IMR-90 (cell line): ENCODE measurements at regions not wholly inside any gene's neighbourhood (a gene's known extent, or its start where the extent isn't known, plus 50 kb on each side); places are given as distances from the start of the nearest gene placed in this dataset.

Source experiments
- ATAC-seq: fragments of 200-7000 bp; cut with Tn5 transposase; 2 replicates; pipeline ENCODE4 v1.9.1; 2020; ENCODE audit warnings: low read depth, mild to moderate bottlenecking, moderate library complexity
- BruUV-seq: library from RNA; stranded (reverse); fragments of 400-500 nt; replicated peaks from 2 replicates; lab custom pipeline; 2021; lab: Mats Ljungman, UMichigan
- CTCF ChIA-PET: fragments of 300-600 bp; formaldehyde crosslinking; extraction: SDS; loops from one replicate; lab custom pipeline; 2021; ENCODE audit warnings: antibody characterized with exemption; lab: Yijun Ruan, JAX
- POLR2A ChIA-PET: fragments of 300-600 bp; sonication (Branson Sonifier 250); formaldehyde crosslinking; loops from one replicate; lab custom pipeline; 2022; ENCODE audit warnings: antibody characterized with exemption; ENCODE audit not compliant: unreplicated experiment; lab: Charles Lee
- DNase-seq: peaks from one replicate; pipeline ENCODE4 v3.0.0; 2013
- H2AFZ ChIP-seq: replicated peaks from 2 replicates; pipeline ENCODE3; 2013; ENCODE audit warnings: low read length, mild to moderate bottlenecking; ENCODE audit not compliant: poor library complexity
- H2AK5ac ChIP-seq: 2 replicates; pipeline ENCODE4 v1.6.1; 2013; ENCODE audit warnings: low read depth, low read length, inconsistent platforms
- H2AK9ac ChIP-seq: replicated peaks from 2 replicates; pipeline ENCODE3; 2013; ENCODE audit warnings: mild to moderate bottlenecking, low read depth, low read length, moderate library complexity; ENCODE audit not compliant: poor library complexity
- H2BK120ac ChIP-seq: 2 replicates; pipeline ENCODE4 v1.6.1; 2013; ENCODE audit warnings: low read depth, low read length, inconsistent platforms
- H2BK15ac ChIP-seq: 3 replicates; pipeline ENCODE4 v1.6.1; 2013; ENCODE audit warnings: low read depth, low read length, inconsistent platforms
- H2BK20ac ChIP-seq: 2 replicates; pipeline ENCODE4 v1.6.1; 2013; ENCODE audit warnings: low read depth, mild to moderate bottlenecking, inconsistent platforms, low read length, moderate library complexity
- H2BK5ac ChIP-seq: 2 replicates; pipeline ENCODE4 v1.6.1; 2013; ENCODE audit warnings: mild to moderate bottlenecking, low read depth, low read length, inconsistent platforms; ENCODE audit not compliant: poor library complexity, severe bottlenecking
- H3K14ac ChIP-seq: replicated peaks from 2 replicates; pipeline ENCODE4 v1.6.1; 2013; ENCODE audit warnings: low read depth, low read length, inconsistent platforms
- H3K18ac ChIP-seq: 2 replicates; pipeline ENCODE4 v1.6.1; 2013; ENCODE audit warnings: low read depth, low read length, control low read depth
- H3K23ac ChIP-seq: 2 replicates; pipeline ENCODE4 v1.6.1; 2013; ENCODE audit warnings: low read depth, low read length, inconsistent platforms
- H3K27ac ChIP-seq: 2 replicates; pipeline ENCODE4 v1.5.1; 2013; ENCODE audit warnings: mild to moderate bottlenecking, control low read depth, low read length; ENCODE audit not compliant: insufficient read depth
- H3K27me3 ChIP-seq: 2 replicates; pipeline ENCODE4 v1.6.1; 2013; ENCODE audit warnings: low read length; ENCODE audit not compliant: control insufficient read depth, insufficient read depth
- H3K36me3 ChIP-seq: 2 replicates; pipeline ENCODE4 v1.6.1; 2013; ENCODE audit warnings: low read length, mixed read lengths; ENCODE audit not compliant: control insufficient read depth, insufficient read depth
- H3K4ac ChIP-seq: 2 replicates; pipeline ENCODE4 v1.6.1; 2013; ENCODE audit warnings: low read depth, low read length, inconsistent platforms
- H3K4me1 ChIP-seq: 2 replicates; pipeline ENCODE4 v1.6.1; 2013; ENCODE audit warnings: low read length, mixed read lengths; ENCODE audit not compliant: control insufficient read depth, insufficient read depth
- H3K4me2 ChIP-seq: 2 replicates; pipeline ENCODE4 v1.6.1; 2013; ENCODE audit warnings: low read depth, mild to moderate bottlenecking, control low read depth, low read length, moderate library complexity
- H3K4me3 ChIP-seq: 2 replicates; pipeline ENCODE4 v1.5.1; 2013; ENCODE audit warnings: low read depth, mild to moderate bottlenecking, control low read depth, low read length, moderate library complexity; ENCODE audit not compliant: insufficient read depth
- H3K56ac ChIP-seq: 2 replicates; pipeline ENCODE4 v1.6.1; 2013; ENCODE audit warnings: low read length, inconsistent platforms; ENCODE audit not compliant: insufficient read depth; ENCODE audit errors: extremely low read depth
- H3K79me1 ChIP-seq, 2 experiments: 2 replicates each; pipeline ENCODE4 v1.6.1; 2013; ENCODE audit warnings: low read length in 2 of 2, inconsistent platforms in 1 of 2, low read depth in 1 of 2
- H3K9ac ChIP-seq: 2 replicates; pipeline ENCODE4 v1.6.1; 2013; ENCODE audit warnings: low read depth, low read length, control low read depth
- H3K9me1 ChIP-seq: 2 replicates; pipeline ENCODE4 v1.6.1; 2013; ENCODE audit warnings: low read length, inconsistent platforms; ENCODE audit not compliant: insufficient read depth
- H3K9me3 ChIP-seq: 2 replicates; pipeline ENCODE4 v1.6.1; 2013; ENCODE audit warnings: low read length; ENCODE audit not compliant: control insufficient read depth, insufficient read depth
- H4K20me1 ChIP-seq: 2 replicates; pipeline ENCODE4 v1.6.1; 2013; ENCODE audit warnings: low read length, inconsistent platforms; ENCODE audit not compliant: insufficient read depth
- H4K5ac ChIP-seq: 2 replicates; pipeline ENCODE4 v1.6.1; 2013; ENCODE audit warnings: mild to moderate bottlenecking, low read depth, low read length, control low read depth
- H4K8ac ChIP-seq, 2 experiments: 2 replicates each; pipeline ENCODE4 v1.6.1; 2013; ENCODE audit warnings: low read depth in 2 of 2, low read length in 2 of 2, control low read depth in 1 of 2, inconsistent platforms in 1 of 2
- H4K91ac ChIP-seq: 2 replicates; pipeline ENCODE4 v1.6.1; 2013; ENCODE audit warnings: low read depth, low read length, inconsistent platforms; ENCODE audit not compliant: insufficient read depth
- BHLHE40 ChIP-seq: fragments of 150-350 bp; IDR thresholded peaks from 2 replicates; pipeline ENCODE4 v1.6.1; 2016; ENCODE audit warnings: mild to moderate bottlenecking, low read depth, low read length
- CEBPB ChIP-seq: IDR thresholded peaks from 2 replicates; pipeline ENCODE4 v1.6.1; 2012; ENCODE audit warnings: low read depth, low read length, improper control_type of control experiment
- CHD1 ChIP-seq: IDR thresholded peaks from 2 replicates; pipeline ENCODE4 v1.6.1; 2012; ENCODE audit warnings: low read depth, low read length, improper control_type of control experiment
- CTCF ChIP-seq: conservative IDR thresholded peaks from 2 replicates; pipeline ENCODE4 v1.5.1; 2012; ENCODE audit warnings: mild to moderate bottlenecking, low read depth, low read length, improper control_type of control experiment
- ELK1 ChIP-seq: fragments of 150-350 bp; IDR thresholded peaks from 2 replicates; pipeline ENCODE4 v1.6.1; 2016; ENCODE audit warnings: low read depth, mild to moderate bottlenecking, low read length, moderate library complexity, borderline replicate concordance
- FOS ChIP-seq: fragments of 150-350 bp; IDR thresholded peaks from 2 replicates; pipeline ENCODE4 v1.6.1; 2016; ENCODE audit warnings: low read depth, low read length
- MAFK ChIP-seq: IDR thresholded peaks from 2 replicates; pipeline ENCODE4 v1.6.1; 2012; ENCODE audit warnings: low read depth, low read length, improper control_type of control experiment
- MXI1 ChIP-seq: IDR thresholded peaks from 2 replicates; pipeline ENCODE4 v1.6.1; 2012; ENCODE audit warnings: low read depth, mild to moderate bottlenecking, low read length, moderate library complexity, borderline replicate concordance
- NFE2L2 ChIP-seq: fragments of 150-350 bp; IDR thresholded peaks from 2 replicates; pipeline ENCODE4 v1.6.1; 2016; ENCODE audit warnings: low read depth, mild to moderate bottlenecking, low read length
- POLR2A ChIP-seq: IDR thresholded peaks from 2 replicates; pipeline ENCODE4 v1.6.1; 2012; ENCODE audit warnings: mild to moderate bottlenecking, low read depth, low read length
- RAD21 ChIP-seq: IDR thresholded peaks from 2 replicates; pipeline ENCODE4 v1.6.1; 2012; ENCODE audit warnings: low read length, improper control_type of control experiment
- RCOR1 ChIP-seq: IDR thresholded peaks from 2 replicates; pipeline ENCODE4 v1.6.1; 2012; ENCODE audit warnings: mild to moderate bottlenecking, low read length, improper control_type of control experiment; ENCODE audit not compliant: insufficient replicate concordance
- RFX5 ChIP-seq: IDR thresholded peaks from 2 replicates; pipeline ENCODE4 v1.8.0; 2012; ENCODE audit warnings: low read depth, mild to moderate bottlenecking, low read length, moderate library complexity
- SMC3 ChIP-seq: fragments of 150-350 bp; IDR thresholded peaks from 2 replicates; pipeline ENCODE4 v1.6.1; 2016; ENCODE audit warnings: low read depth, mild to moderate bottlenecking, antibody characterized with exemption, low read length, moderate library complexity
- USF2 ChIP-seq: fragments of 150-350 bp; IDR thresholded peaks from 2 replicates; pipeline ENCODE4 v1.6.1; 2017; ENCODE audit warnings: mild to moderate bottlenecking, antibody characterized with exemption, low read length, low read depth
- WGBS, 2 experiments: methylation state at CpG; one replicate each; pipeline versions ENCODE4 v1.1.5 to v1.1.7; 2013; ENCODE audit warnings: missing lambda C conversion rate in 2 of 2; ENCODE audit not compliant: insufficient read length in 1 of 2; ENCODE audit errors: extremely low coverage in 2 of 2; 5-methylcytosine and 5-hydroxymethylcytosine counted together
- dilution Hi-C: fragments of 300-500 bp; cut with HindIII; formaldehyde crosslinking; loops from one replicate; pipeline ENCODE4 v1.14.3; 2018; ENCODE audit warnings: low sequenced_read_pairs; ENCODE audit not compliant: unreplicated experiment
- in situ Hi-C: fragments of 300-500 bp; cut with MboI; formaldehyde crosslinking; loops from 3 replicates; pipeline ENCODE4 v1.14.3; 2019; ENCODE audit warnings: low sequenced_read_pairs, inconsistent platforms, mixed read lengths
- intact Hi-C: fragments of 100-400 bp; cut with micrococcal nuclease; formaldehyde crosslinking; loops from 2 replicates; pipeline ENCODE4 v1.10.0; 2022

DNA sequence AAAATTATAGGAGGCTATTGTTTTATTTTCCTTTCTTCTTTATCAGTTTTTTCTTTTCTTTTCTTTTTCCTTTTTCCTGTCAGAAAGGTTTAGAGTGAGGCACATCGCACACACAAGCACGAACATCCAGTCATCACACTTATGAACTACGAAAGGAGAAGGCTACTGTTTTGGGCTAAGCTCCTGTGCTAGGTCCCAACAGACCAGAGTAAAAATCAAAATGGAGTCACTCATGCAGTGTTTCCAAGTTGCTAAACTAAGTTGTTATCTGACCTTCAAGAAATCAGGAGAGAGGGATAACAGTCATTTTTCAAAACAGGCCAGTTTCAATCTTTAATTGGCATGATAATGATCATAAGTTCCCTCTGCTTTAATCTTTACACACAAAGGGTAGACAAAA is 93.6 kb downstream of the CD24 start:
- no TSS peak for BruUV-seq
- ATAC-seq: no peak
- WGBS, 2 experiments: no CpG with 5 or more reads among the region's 3 CpGs

More for the DNA sequence above, 93.6 kb downstream of the CD24 start:
- H2BK120ac ChIP-seq: no peak overlapping the region
- in situ Hi-C loops: no loop called here
- H3K36me3 ChIP-seq: no peaks in the 10 kb centered on the region
- no peak overlapping the region for H4K5ac ChIP-seq
- H3K14ac ChIP-seq: no peak overlapping the region
- H3K27me3 ChIP-seq: no peaks in the 10 kb centered on the region; the same call in 1 of the 2 replicates
- no peaks in the 10 kb centered on the region for H3K9me3 ChIP-seq
- H3K4ac ChIP-seq: no peak overlapping the region
- H4K91ac ChIP-seq: no peak overlapping the region
- H3K23ac ChIP-seq: no peak overlapping the region
- no peak overlapping the region for H4K8ac ChIP-seq
- no peak overlapping the region for H3K27ac ChIP-seq
- H3K79me1 ChIP-seq: no peaks in the 10 kb centered on the region
- no peak overlapping the region for H2BK5ac ChIP-seq
- ChIA-PET CTCF (no interaction called here), POLR2A (no interaction called here)
- H3K4me1 ChIP-seq: no peaks in the 10 kb centered on the region
- no peak overlapping the region for H2BK20ac ChIP-seq
- no peak overlapping the region for H3K9ac ChIP-seq
- TF ChIP-seq NFE2L2: no peak
- no peak for TF ChIP-seq MXI1
- no peak for TF ChIP-seq MAFK
- no peak for TF ChIP-seq USF2
- TF ChIP-seq CEBPB: no peak
- no peak for TF ChIP-seq RAD21
- no peak for TF ChIP-seq SMC3
- TF ChIP-seq RFX5: no peak
- TF ChIP-seq POLR2A: no peak
- TF ChIP-seq ELK1: no peak
- no peak for TF ChIP-seq FOS
- no peak for TF ChIP-seq CHD1
- no peak for TF ChIP-seq RCOR1
- TF ChIP-seq BHLHE40: no peak
- TF ChIP-seq CTCF: no peak
- dilution Hi-C loops: no loop called here
- no peaks in the 10 kb centered on the region for H3K9me1 ChIP-seq
- no peak overlapping the region for H3K18ac ChIP-seq
- no peak overlapping the region for H2AK5ac ChIP-seq
- intact Hi-C loops: no loop called here
- H4K20me1 ChIP-seq: no peaks in the 10 kb centered on the region
- H3K56ac ChIP-seq: no peak overlapping the region
- H3K4me2 ChIP-seq: no peak overlapping the region
- no peak for DNase-seq
- H2AK9ac ChIP-seq: no peak overlapping the region
- H2BK15ac ChIP-seq: no peak overlapping the region
- no peak overlapping the region for H2AFZ ChIP-seq
- H3K4me3 ChIP-seq: no peak overlapping the region
